BJ (cell line): ENCODE measurements at regions not wholly inside any gene's neighbourhood (a gene's known extent, or its start where the extent isn't known, plus 50 kb on each side); places are given as distances from the start of the nearest gene placed in this dataset.
"Not testable (repeated sequence)": the region's sequence is repeated elsewhere in the genome, so short reads cannot be mapped to it uniquely, and the experiment has no call there.

Source experiments
- CTCF ChIA-PET: fragments of 350-600 bp; formaldehyde crosslinking; extraction: SDS; loops from one replicate; lab custom pipeline; 2021; ENCODE audit warnings: antibody characterized with exemption, inconsistent platforms; lab: Yijun Ruan, JAX
- POLR2A ChIA-PET: fragments of 300-600 bp; sonication (Branson Sonifier 250); formaldehyde crosslinking; extraction: SDS; loops from one replicate; lab custom pipeline; 2021; ENCODE audit warnings: antibody characterized with exemption; lab: Charles Lee
- DNase-seq: peaks from one replicate; pipeline ENCODE4 v3.0.0-alpha.2; 2011; ENCODE audit warnings: low read depth
- H3K27me3 ChIP-seq: 2 replicates; pipeline ENCODE4 v1.6.0; 2011; ENCODE audit warnings: low read length; ENCODE audit not compliant: control insufficient read depth, insufficient read depth
- H3K36me3 ChIP-seq: 2 replicates; pipeline ENCODE4 v1.5.1; 2011; ENCODE audit warnings: low read length; ENCODE audit not compliant: control insufficient read depth, insufficient read depth
- H3K4me3 ChIP-seq: 2 replicates; pipeline ENCODE4 v1.5.1; 2011; ENCODE audit warnings: low read depth, mild to moderate bottlenecking, control low read depth, low read length
- TF ChIP-seq, protein P1 (sequence below): IDR thresholded peaks from 2 replicates; pipeline ENCODE4 v1.5.1; 2011; ENCODE audit warnings: low read depth, mild to moderate bottlenecking, control low read depth, inconsistent platforms, low read length, moderate library complexity; ENCODE audit not compliant: insufficient read depth

DNA sequence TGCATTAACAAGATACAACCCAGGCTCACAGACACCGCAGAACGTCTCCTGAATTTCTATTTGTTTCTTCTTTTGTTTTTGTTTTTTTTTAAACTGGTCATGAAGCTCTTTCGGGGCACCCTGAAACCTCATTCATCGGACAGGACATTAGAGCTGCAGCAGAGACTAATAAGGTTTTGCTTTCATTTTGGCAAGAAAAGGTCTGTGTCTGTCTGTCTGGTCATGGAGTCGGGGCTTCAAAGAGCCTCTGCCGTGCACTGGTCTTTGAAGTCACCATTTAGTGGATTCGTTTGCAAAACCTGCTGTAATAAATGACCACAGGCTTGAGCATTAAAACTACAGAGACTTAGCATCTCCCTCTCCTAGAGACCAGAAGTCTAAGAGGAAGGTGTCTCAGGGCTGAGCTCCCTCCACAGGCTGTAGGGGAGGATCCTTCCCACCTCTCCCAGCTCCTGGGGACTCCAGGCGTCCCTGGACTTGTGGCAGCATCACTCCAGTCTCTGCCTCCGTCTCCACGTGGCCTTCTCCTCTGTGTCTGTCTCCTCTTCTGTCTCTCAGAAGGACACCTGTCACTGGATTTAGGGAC lies 247.5 kb downstream of the CRLF2 start:
- no peak for DNase-seq
- CTCF ChIA-PET, result no interaction called here
- TF ChIP-seq, protein P1, sequence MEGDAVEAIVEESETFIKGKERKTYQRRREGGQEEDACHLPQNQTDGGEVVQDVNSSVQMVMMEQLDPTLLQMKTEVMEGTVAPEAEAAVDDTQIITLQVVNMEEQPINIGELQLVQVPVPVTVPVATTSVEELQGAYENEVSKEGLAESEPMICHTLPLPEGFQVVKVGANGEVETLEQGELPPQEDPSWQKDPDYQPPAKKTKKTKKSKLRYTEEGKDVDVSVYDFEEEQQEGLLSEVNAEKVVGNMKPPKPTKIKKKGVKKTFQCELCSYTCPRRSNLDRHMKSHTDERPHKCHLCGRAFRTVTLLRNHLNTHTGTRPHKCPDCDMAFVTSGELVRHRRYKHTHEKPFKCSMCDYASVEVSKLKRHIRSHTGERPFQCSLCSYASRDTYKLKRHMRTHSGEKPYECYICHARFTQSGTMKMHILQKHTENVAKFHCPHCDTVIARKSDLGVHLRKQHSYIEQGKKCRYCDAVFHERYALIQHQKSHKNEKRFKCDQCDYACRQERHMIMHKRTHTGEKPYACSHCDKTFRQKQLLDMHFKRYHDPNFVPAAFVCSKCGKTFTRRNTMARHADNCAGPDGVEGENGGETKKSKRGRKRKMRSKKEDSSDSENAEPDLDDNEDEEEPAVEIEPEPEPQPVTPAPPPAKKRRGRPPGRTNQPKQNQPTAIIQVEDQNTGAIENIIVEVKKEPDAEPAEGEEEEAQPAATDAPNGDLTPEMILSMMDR, result no peak
- Histone ChIP-seq H3K4me3 (peak overlapping the region; percentile 17), H3K36me3 (no peaks in the 10 kb centered on the region), H3K27me3 (peaks cover 12% of the 10 kb centered on the region)
- POLR2A ChIA-PET, result no interaction called here

- TF ChIP-seq, protein P1, result no peak
- CTCF ChIA-PET, result no interaction called here
- Histone ChIP-seq H3K27me3 (peaks cover 19% of the 10 kb centered on the region), H3K36me3 (no peaks in the 10 kb centered on the region), H3K4me3 (no peak overlapping the region)
- DNase-seq, result no peak
- POLR2A ChIA-PET, result no interaction called here
These were observed 251.6 kb downstream of the CRLF2 start for GRCh38 chrX:960821-961220.

DNA sequence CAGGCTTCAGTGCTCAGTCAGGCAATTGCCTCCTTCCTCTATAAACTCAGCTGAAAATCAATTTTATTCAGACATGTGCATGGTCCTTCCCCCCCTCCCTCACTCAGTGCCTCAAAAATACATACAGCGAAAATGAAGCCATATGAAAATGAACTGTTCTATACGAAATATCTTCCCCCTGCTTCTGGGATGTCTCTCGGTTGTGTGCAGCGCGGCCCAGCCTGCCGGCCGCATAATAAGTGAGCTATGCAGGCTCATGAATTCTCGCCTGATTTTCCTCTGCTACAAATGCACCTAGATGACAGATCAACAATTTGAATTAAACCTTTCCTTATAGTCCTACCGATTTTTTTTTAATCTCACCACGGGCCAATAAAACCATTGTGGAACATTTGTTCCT lies 252.9 kb downstream of the CRLF2 start:
- TF ChIP-seq, protein P1, result no peak
- DNase-seq, result no peak
- ChIA-PET CTCF (no interaction called here), POLR2A (no interaction called here)
- Histone ChIP-seq H3K27me3 (peaks cover 17% of the 10 kb centered on the region), H3K36me3 (no peaks in the 10 kb centered on the region), H3K4me3 (no peak overlapping the region)

DNA sequence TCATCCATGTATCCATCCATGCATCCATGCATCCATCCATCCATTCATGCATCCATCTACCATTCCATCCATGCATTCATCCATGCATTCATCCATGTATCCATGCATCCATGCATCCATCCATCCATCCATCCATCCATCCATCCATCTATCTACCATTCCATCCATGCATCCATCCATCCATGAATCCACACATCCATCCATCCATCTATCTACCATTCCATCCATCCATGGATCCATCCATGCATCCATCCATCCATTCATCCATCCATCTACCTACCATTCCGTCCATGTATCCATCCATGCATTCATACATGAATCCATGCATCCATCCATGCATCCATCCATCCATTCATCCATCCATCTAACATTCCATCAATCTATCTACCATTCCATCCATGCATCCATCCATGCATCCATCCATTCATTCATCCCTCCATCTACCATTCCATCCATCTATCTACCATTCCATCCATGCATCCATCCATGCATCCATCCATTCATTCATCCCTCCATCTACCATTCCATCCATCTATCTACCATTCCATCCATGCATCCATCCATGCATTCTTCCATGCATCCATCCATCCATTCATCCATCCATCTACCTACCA lies 257.2 kb downstream of the CRLF2 start:
- H3K4me3 ChIP-seq, POLR2A ChIA-PET, H3K36me3 ChIP-seq, CTCF ChIA-PET, DNase-seq: not testable (repeated sequence)
- H3K27me3 ChIP-seq, result peaks cover 14% of the 10 kb centered on the region

GRCh38 chrX:953879-954482 lies 258.5 kb downstream of the CRLF2 start:
- H3K27me3 ChIP-seq, result peaks cover 3% of the 10 kb centered on the region
- ChIA-PET CTCF (no interaction called here), POLR2A (no interaction called here)
- H3K36me3 ChIP-seq, result no peaks in the 10 kb centered on the region
- TF ChIP-seq, protein P1, result no peak
- no peak overlapping the region for H3K4me3 ChIP-seq
- no peak for DNase-seq
